Mesendoderm (in vitro differentiated cells): ENCODE measurements at regions not wholly inside any gene's neighbourhood (a gene's known extent, or its start where the extent isn't known, plus 50 kb on each side); places are given as distances from the start of the nearest gene placed in this dataset.
"Not testable (repeated sequence)": the region's sequence is repeated elsewhere in the genome, so short reads cannot be mapped to it uniquely, and the experiment has no call there.

Experiments
- DNase-seq: peaks from one replicate; pipeline ENCODE4 v3.0.0; 2013
- H2AK5ac ChIP-seq: 2 replicates; pipeline ENCODE4 v1.6.1; 2013; ENCODE audit warnings: low read length, inconsistent platforms
- H2BK120ac ChIP-seq: 2 replicates; pipeline ENCODE4 v1.6.1; 2013; ENCODE audit warnings: low read depth, mild to moderate bottlenecking, low read length, moderate library complexity, mixed read lengths
- H2BK15ac ChIP-seq: replicated peaks from 2 replicates; pipeline ENCODE4 v1.6.1; 2013; ENCODE audit warnings: low read depth, mild to moderate bottlenecking, moderate library complexity
- H2BK5ac ChIP-seq: 2 replicates; pipeline ENCODE4 v1.6.1; 2013; ENCODE audit warnings: low read length, inconsistent platforms
- H3K18ac ChIP-seq: 2 replicates; pipeline ENCODE4 v1.6.1; 2013; ENCODE audit warnings: mild to moderate bottlenecking, low read length, mixed read lengths
- H3K23ac ChIP-seq: one replicate; pipeline ENCODE4 v1.6.1; 2013; ENCODE audit warnings: low read length
- H3K27ac ChIP-seq: 2 replicates; pipeline ENCODE4 v1.5.1; 2013; ENCODE audit warnings: low read depth, mild to moderate bottlenecking, inconsistent platforms, low read length, moderate library complexity
- H3K27me3 ChIP-seq: 2 replicates; pipeline ENCODE4 v1.6.1; 2013; ENCODE audit warnings: low read length, control low read depth, mild to moderate bottlenecking, inconsistent platforms; ENCODE audit not compliant: insufficient read depth, poor library complexity
- H3K36me3 ChIP-seq: 2 replicates; pipeline ENCODE4 v1.6.1; 2013; ENCODE audit warnings: low read length, inconsistent platforms; ENCODE audit not compliant: control insufficient read depth, insufficient read depth
- H3K4ac ChIP-seq: one replicate; pipeline ENCODE4 v1.6.1; 2013; ENCODE audit warnings: low read depth, mild to moderate bottlenecking, low read length, moderate library complexity
- H3K4me1 ChIP-seq: 2 replicates; pipeline ENCODE4 v1.6.1; 2013; ENCODE audit warnings: low read depth, low read length, inconsistent platforms; ENCODE audit not compliant: control insufficient read depth
- H3K4me2 ChIP-seq: 2 replicates; pipeline ENCODE4 v1.6.1; 2013; ENCODE audit warnings: low read length
- H3K4me3 ChIP-seq: 2 replicates; pipeline ENCODE4 v1.5.1; 2013; ENCODE audit warnings: mild to moderate bottlenecking, low read length
- H3K56ac ChIP-seq: one replicate; pipeline ENCODE4 v1.6.1; 2013; ENCODE audit warnings: low read length
- H3K79me1 ChIP-seq: 2 replicates; pipeline ENCODE4 v1.6.1; 2013; ENCODE audit warnings: low read length, inconsistent platforms
- H3K79me2 ChIP-seq: 2 replicates; pipeline ENCODE4 v1.6.1; 2013; ENCODE audit warnings: mild to moderate bottlenecking, low read length; ENCODE audit not compliant: control insufficient read depth, insufficient read depth
- H3K9ac ChIP-seq: 2 replicates; pipeline ENCODE4 v1.6.1; 2013; ENCODE audit warnings: low read length, inconsistent platforms
- H4K5ac ChIP-seq: one replicate; pipeline ENCODE4 v1.6.1; 2013; ENCODE audit warnings: low read length
- H4K8ac ChIP-seq: one replicate; pipeline ENCODE4 v1.6.1; 2013; ENCODE audit warnings: low read depth, mild to moderate bottlenecking, control low read depth, low read length, moderate library complexity
- WGBS: extraction: QIAGEN DNeasy Blood & Tissue Kit; methylation state at CpG from one replicate; pipeline ENCODE4 v1.1.7; 2013; ENCODE audit warnings: low lambda C conversion rate, missing lambda C conversion rate; ENCODE audit not compliant: insufficient coverage; ENCODE audit errors: extremely low coverage; 5-methylcytosine and 5-hydroxymethylcytosine counted together

- not testable (repeated sequence) for H2BK120ac ChIP-seq, H3K79me1 ChIP-seq, H2AK5ac ChIP-seq, H3K56ac ChIP-seq, H3K27ac ChIP-seq, H2BK15ac ChIP-seq, H3K4me1 ChIP-seq, H3K18ac ChIP-seq, H4K5ac ChIP-seq, H3K4me3 ChIP-seq, H3K4ac ChIP-seq, H4K8ac ChIP-seq, H3K36me3 ChIP-seq, H2BK5ac ChIP-seq, H3K9ac ChIP-seq, DNase-seq, H3K4me2 ChIP-seq, H3K23ac ChIP-seq, H3K27me3 ChIP-seq, H3K79me2 ChIP-seq
- no CpG with 5 or more reads among the region's 3 CpGs for WGBS
Measured at GRCh38 chr9:39811615-39812014, 456.1 kb downstream of the SPATA31A1 start.

- not testable (repeated sequence) for H3K27me3 ChIP-seq, H2BK5ac ChIP-seq, H3K27ac ChIP-seq, H4K5ac ChIP-seq, H4K8ac ChIP-seq, H3K4me2 ChIP-seq, H3K4ac ChIP-seq, H3K36me3 ChIP-seq, H3K4me1 ChIP-seq, H3K56ac ChIP-seq, H3K79me1 ChIP-seq, H3K23ac ChIP-seq, H3K79me2 ChIP-seq, H2BK120ac ChIP-seq, H2BK15ac ChIP-seq, H3K9ac ChIP-seq, H3K18ac ChIP-seq, H3K4me3 ChIP-seq, H2AK5ac ChIP-seq, DNase-seq
- no CpG with 5 or more reads among the region's 4 CpGs for WGBS
Measured at GRCh38 chr9:39828457-39828856, 473.0 kb downstream of the SPATA31A1 start.
